DND-41 (cell line): ENCODE measurements at regions not wholly inside any gene's neighbourhood (a gene's known extent, or its start where the extent isn't known, plus 50 kb on each side); places are given as distances from the start of the nearest gene placed in this dataset.

Experiments used
- ATAC-seq: fragments of 200-7000 bp; cut with Tn5 transposase; 3 replicates; pipeline ENCODE4 v1.9.1; 2021; ENCODE audit warnings: low read depth; ENCODE audit not compliant: insufficient read depth
- DNase-seq: peaks from one replicate; pipeline ENCODE4 v3.0.0-alpha.2; 2020
- H2AFZ ChIP-seq: 2 replicates; pipeline ENCODE4 v1.6.0; 2012; ENCODE audit warnings: low read depth, low read length
- H3K27ac ChIP-seq: 2 replicates; pipeline ENCODE4 v1.5.1; 2012; ENCODE audit warnings: low read length, inconsistent platforms
- H3K27me3 ChIP-seq: fragments of 200-600 bp; sonication (generic); 2 replicates; pipeline ENCODE4 v1.6.0; 2012; ENCODE audit warnings: low read length, mild to moderate bottlenecking, inconsistent platforms; ENCODE audit not compliant: insufficient read depth, poor library complexity
- H3K36me3 ChIP-seq: 2 replicates; pipeline ENCODE4 v1.5.1; 2012; ENCODE audit warnings: low read length, inconsistent platforms; ENCODE audit not compliant: insufficient read depth
- H3K4me1 ChIP-seq: 2 replicates; pipeline ENCODE4 v1.5.1; 2012; ENCODE audit warnings: mild to moderate bottlenecking, low read length; ENCODE audit not compliant: insufficient read depth
- H3K4me2 ChIP-seq: 2 replicates; pipeline ENCODE4 v1.6.0; 2012; ENCODE audit warnings: mild to moderate bottlenecking, moderate library complexity, low read length, inconsistent platforms; ENCODE audit not compliant: insufficient read depth
- H3K4me3 ChIP-seq, 2 experiments: fragments of 200-600 bp in 1 of 2; shearing (Covaris generic) in 1 of 2; 2 replicates each; pipeline ENCODE4 v1.5.1; 2012 to 2016; ENCODE audit warnings: inconsistent platforms in 2 of 2, low read length in 2 of 2, mild to moderate bottlenecking in 2 of 2, low read depth in 1 of 2, moderate library complexity in 1 of 2
- H3K79me2 ChIP-seq: 2 replicates; pipeline ENCODE4 v1.6.0; 2012; ENCODE audit warnings: low read length, inconsistent platforms; ENCODE audit not compliant: insufficient read depth
- H3K9ac ChIP-seq: 2 replicates; pipeline ENCODE4 v1.6.0; 2012; ENCODE audit warnings: low read depth, mild to moderate bottlenecking, inconsistent platforms, low read length, moderate library complexity
- H3K9me3 ChIP-seq: 2 replicates; pipeline ENCODE4 v1.5.1; 2012; ENCODE audit warnings: low read length, moderate library complexity, mild to moderate bottlenecking, inconsistent platforms; ENCODE audit not compliant: insufficient read depth, severe bottlenecking
- H4K20me1 ChIP-seq: 2 replicates; pipeline ENCODE4 v1.6.0; 2012; ENCODE audit warnings: low read length; ENCODE audit not compliant: insufficient read depth
- CTCF ChIP-seq: IDR thresholded peaks from 2 replicates; pipeline ENCODE4 v1.5.1; 2012; ENCODE audit warnings: borderline replicate concordance, low read length, moderate library complexity, mild to moderate bottlenecking; ENCODE audit not compliant: poor library complexity, severe bottlenecking; ENCODE audit errors: extremely low read depth
- EZH2 ChIP-seq: IDR thresholded peaks from 3 replicates; pipeline ENCODE4 v1.6.1; 2012; ENCODE audit warnings: borderline replicate concordance, low read depth, mild to moderate bottlenecking, moderate library complexity, low read length, inconsistent platforms; ENCODE audit not compliant: severe bottlenecking

GRCh38 chr10:65320236-65321026, 1605.4 kb upstream of the LRRTM3 start:
- ATAC-seq (no peak), DNase-seq (no peak)
- H3K9me3 ChIP-seq, result no peaks in the 10 kb centered on the region
- H3K4me3 ChIP-seq, result no peak overlapping the region
- no peaks in the 10 kb centered on the region for H3K4me1 ChIP-seq
- no peak for TF ChIP-seq EZH2
- no peak overlapping the region for H3K27ac ChIP-seq
- H2AFZ ChIP-seq, result no peak overlapping the region
- H3K79me2 ChIP-seq, result no peaks in the 10 kb centered on the region
- H3K27me3 ChIP-seq, result no peaks in the 10 kb centered on the region
- H3K36me3 ChIP-seq, result no peaks in the 10 kb centered on the region
- no peaks in the 10 kb centered on the region for H4K20me1 ChIP-seq
- H3K9ac ChIP-seq, result no peak overlapping the region
- H3K4me2 ChIP-seq, result no peak overlapping the region

- ATAC-seq, result no peak
- Histone ChIP-seq H3K79me2 (no peaks in the 10 kb centered on the region), H3K4me2 (no peak overlapping the region), H2AFZ (no peak overlapping the region), H3K9me3 (no peaks in the 10 kb centered on the region), H3K27me3 (no peaks in the 10 kb centered on the region), H3K4me1 (no peaks in the 10 kb centered on the region), H3K36me3 (no peaks in the 10 kb centered on the region), H3K27ac (no peak overlapping the region), H3K9ac (no peak overlapping the region), H3K4me3 (no peak overlapping the region), H4K20me1 (no peaks in the 10 kb centered on the region)
- TF ChIP-seq EZH2 (no peak), CTCF (no peak)
- no peak for DNase-seq
These were observed 1602.0 kb upstream of the LRRTM3 start for GRCh38 chr10:65323802-65324201.

- H3K27me3 ChIP-seq, result no peaks in the 10 kb centered on the region
- H3K27ac ChIP-seq, result no peak overlapping the region
- no peak overlapping the region for H3K9ac ChIP-seq
- H3K4me1 ChIP-seq, result no peaks in the 10 kb centered on the region
- DNase-seq (no peak), ATAC-seq (no peak)
- H4K20me1 ChIP-seq, result no peaks in the 10 kb centered on the region
- no peaks in the 10 kb centered on the region for H3K9me3 ChIP-seq
- no peaks in the 10 kb centered on the region for H3K79me2 ChIP-seq
- no peak overlapping the region for H3K4me2 ChIP-seq
- no peak overlapping the region for H2AFZ ChIP-seq
- H3K36me3 ChIP-seq, result no peaks in the 10 kb centered on the region
- no peak overlapping the region for H3K4me3 ChIP-seq
- TF ChIP-seq EZH2 (no peak), CTCF (no peak)
These were observed 1599.9 kb upstream of the LRRTM3 start for GRCh38 chr10:65325913-65326312.

GRCh38 chr10:65328486-65328885, 1597.3 kb upstream of the LRRTM3 start:
- no peak for TF ChIP-seq EZH2
- no peak for TF ChIP-seq CTCF
- Histone ChIP-seq H3K9me3 (no peaks in the 10 kb centered on the region), H3K36me3 (no peaks in the 10 kb centered on the region), H3K27me3 (no peaks in the 10 kb centered on the region), H2AFZ (no peak overlapping the region), H3K9ac (no peak overlapping the region), H3K27ac (no peak overlapping the region), H3K4me2 (no peak overlapping the region), H3K4me3 (no peak overlapping the region), H3K79me2 (no peaks in the 10 kb centered on the region), H4K20me1 (no peaks in the 10 kb centered on the region), H3K4me1 (no peaks in the 10 kb centered on the region)
- DNase-seq (no peak), ATAC-seq (no peak)
